ENCODE measurements at regions not wholly inside any gene's neighbourhood (a gene's known extent, or its start where the extent isn't known, plus 50 kb on each side); places are given as distances from the start of the nearest gene placed in this dataset.
"Not testable (repeated sequence)": the region's sequence is repeated elsewhere in the genome, so short reads cannot be mapped to it uniquely, and the experiment has no call there.

DNA sequence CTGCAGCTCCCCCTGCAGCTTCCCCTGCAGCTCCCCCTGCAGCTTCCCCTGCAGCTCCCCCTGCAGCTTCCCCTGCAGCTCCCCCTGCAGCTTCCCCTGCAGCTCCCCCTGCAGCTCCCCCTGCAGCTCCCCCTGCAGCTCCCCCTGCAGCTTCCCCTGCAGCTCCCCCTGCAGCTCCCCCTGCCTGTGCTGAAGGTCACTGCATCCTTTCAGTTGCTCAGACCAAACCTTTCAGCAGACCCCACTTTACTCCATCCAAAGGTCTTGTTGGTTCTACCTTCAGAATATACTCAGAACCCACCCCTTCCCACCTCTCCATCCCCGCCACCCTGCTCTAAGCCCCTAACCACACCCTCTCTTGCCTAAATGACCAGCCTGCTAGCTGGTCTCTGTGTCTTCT is 120.0 kb downstream of the TEX29 start:
- H3K79me2 ChIP-seq (ENCODE audit: insufficient read depth); H4K20me1 ChIP-seq (ENCODE audit: insufficient read depth); H3F3A ChIP-seq (replicated peaks; ENCODE audit: insufficient read depth); H3K9me3 ChIP-seq; POLR2A ChIA-PET; H3K9me2 ChIP-seq; H3K27me3 ChIP-seq (ENCODE audit: insufficient read depth); H2AFZ ChIP-seq (ENCODE audit: low read depth); H3K36me3 ChIP-seq (replicated peaks in 1 of 2; ENCODE audit: control insufficient read depth in 1 of 2, insufficient read depth in 2 of 2, low read length in 1 of 2); H3K9ac ChIP-seq; H3K4me3 ChIP-seq (ENCODE audit: low read depth in 2 of 2, low read length in 1 of 2); H3K4me1 ChIP-seq (ENCODE audit: control insufficient read depth in 1 of 2, insufficient read depth in 2 of 2, low read depth in 1 of 2, low read length in 1 of 2); DNase-seq; H3K27ac ChIP-seq (ENCODE audit: low read depth in 2 of 2, low read length in 1 of 2); H3K4me2 ChIP-seq: not testable (repeated sequence)
- TF ChIP-seq, protein P1, sequence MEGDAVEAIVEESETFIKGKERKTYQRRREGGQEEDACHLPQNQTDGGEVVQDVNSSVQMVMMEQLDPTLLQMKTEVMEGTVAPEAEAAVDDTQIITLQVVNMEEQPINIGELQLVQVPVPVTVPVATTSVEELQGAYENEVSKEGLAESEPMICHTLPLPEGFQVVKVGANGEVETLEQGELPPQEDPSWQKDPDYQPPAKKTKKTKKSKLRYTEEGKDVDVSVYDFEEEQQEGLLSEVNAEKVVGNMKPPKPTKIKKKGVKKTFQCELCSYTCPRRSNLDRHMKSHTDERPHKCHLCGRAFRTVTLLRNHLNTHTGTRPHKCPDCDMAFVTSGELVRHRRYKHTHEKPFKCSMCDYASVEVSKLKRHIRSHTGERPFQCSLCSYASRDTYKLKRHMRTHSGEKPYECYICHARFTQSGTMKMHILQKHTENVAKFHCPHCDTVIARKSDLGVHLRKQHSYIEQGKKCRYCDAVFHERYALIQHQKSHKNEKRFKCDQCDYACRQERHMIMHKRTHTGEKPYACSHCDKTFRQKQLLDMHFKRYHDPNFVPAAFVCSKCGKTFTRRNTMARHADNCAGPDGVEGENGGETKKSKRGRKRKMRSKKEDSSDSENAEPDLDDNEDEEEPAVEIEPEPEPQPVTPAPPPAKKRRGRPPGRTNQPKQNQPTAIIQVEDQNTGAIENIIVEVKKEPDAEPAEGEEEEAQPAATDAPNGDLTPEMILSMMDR (IDR thresholded peaks at IDR 0.05), result peak; percentile 44
- CTCF ChIA-PET, result interaction anchor here (0.6 to 2.3 kb wide), 6 partner anchors 12 to 413 kb away, joined by 3 to 11 read pairs (median 3); no protein-coding TSS in a partner anchor
- 0% methylated on average over 1 of the region's 1 CpG for WGBS (ENCODE audit: low lambda C conversion rate)

DNA sequence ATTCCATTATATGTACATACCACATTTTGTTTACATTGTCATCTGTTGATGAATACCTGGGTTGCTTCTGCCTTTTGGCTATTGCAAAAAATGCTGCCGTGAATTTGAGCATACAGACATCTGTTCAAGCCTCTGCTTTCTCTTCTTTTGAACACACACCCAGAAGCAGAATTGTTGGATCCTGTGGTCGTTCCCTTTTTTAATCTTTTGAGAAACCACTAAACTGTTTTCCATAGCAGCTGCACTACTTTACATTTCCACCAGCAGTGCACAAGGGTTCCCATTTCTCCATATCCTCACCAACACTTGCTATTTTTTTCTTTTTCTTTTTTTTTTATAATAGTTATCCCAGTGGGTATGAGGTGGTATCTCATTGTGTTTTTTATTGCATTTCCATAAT is 123.5 kb downstream of the TEX29 start:
- 2% methylated on average over 2 of the region's 2 CpGs for whole genome bisulfite sequencing (ENCODE audit: low lambda C conversion rate)
- no peak for DNase-seq
- H3K79me2 ChIP-seq (ENCODE audit: insufficient read depth), result no peaks in the 10 kb centered on the region
- H3K27me3 ChIP-seq (ENCODE audit: insufficient read depth), result no peaks in the 10 kb centered on the region
- H3K9me3 ChIP-seq, result no peaks in the 10 kb centered on the region
- no peaks in the 10 kb centered on the region for H3K9me2 ChIP-seq
- POLR2A ChIA-PET, result no interaction called here
- no peaks in the 10 kb centered on the region for H3K4me1 ChIP-seq (ENCODE audit: control insufficient read depth in 1 of 2, insufficient read depth in 2 of 2, low read depth in 1 of 2, low read length in 1 of 2)
- H3K4me3 ChIP-seq (ENCODE audit: low read depth in 2 of 2, low read length in 1 of 2), result no peak overlapping the region
- H3K9ac ChIP-seq, result no peak overlapping the region
- no peak overlapping the region for H3K27ac ChIP-seq (ENCODE audit: low read depth in 2 of 2, low read length in 1 of 2)
- H3F3A ChIP-seq (replicated peaks; ENCODE audit: insufficient read depth), result no peaks in the 10 kb centered on the region
- TF ChIP-seq GABPA (IDR thresholded peaks at IDR 0.05; ENCODE audit: low read depth), result no peak
- TF ChIP-seq JUND (IDR thresholded peaks at IDR 0.05), result no peak
- no peak for TF ChIP-seq YY1 (IDR thresholded peaks at IDR 0.05; ENCODE audit: low read depth)
- TF ChIP-seq GATA2 (CRISPR knock-in tag; IDR thresholded peaks at IDR 0.05), result no peak
- no peak for TF ChIP-seq NRF1 (IDR thresholded peaks at IDR 0.05; ENCODE audit: low read depth, low read length)
- TF ChIP-seq, protein P2, sequence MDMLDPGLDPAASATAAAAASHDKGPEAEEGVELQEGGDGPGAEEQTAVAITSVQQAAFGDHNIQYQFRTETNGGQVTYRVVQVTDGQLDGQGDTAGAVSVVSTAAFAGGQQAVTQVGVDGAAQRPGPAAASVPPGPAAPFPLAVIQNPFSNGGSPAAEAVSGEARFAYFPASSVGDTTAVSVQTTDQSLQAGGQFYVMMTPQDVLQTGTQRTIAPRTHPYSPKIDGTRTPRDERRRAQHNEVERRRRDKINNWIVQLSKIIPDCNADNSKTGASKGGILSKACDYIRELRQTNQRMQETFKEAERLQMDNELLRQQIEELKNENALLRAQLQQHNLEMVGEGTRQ (IDR thresholded peaks at IDR 0.05; ENCODE audit: borderline replicate concordance, low read depth, low read length), result no peak
- TF ChIP-seq TAF1 (IDR thresholded peaks at IDR 0.05; ENCODE audit: borderline replicate concordance, low read depth, low read length), result no peak
- TF ChIP-seq, protein P1 (IDR thresholded peaks at IDR 0.05), result no peak
- TF ChIP-seq, protein P3, sequence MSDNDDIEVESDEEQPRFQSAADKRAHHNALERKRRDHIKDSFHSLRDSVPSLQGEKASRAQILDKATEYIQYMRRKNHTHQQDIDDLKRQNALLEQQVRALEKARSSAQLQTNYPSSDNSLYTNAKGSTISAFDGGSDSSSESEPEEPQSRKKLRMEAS (IDR thresholded peaks at IDR 0.05; ENCODE audit: low read depth), result no peak
- TF ChIP-seq RCOR1 (IDR thresholded peaks at IDR 0.05; ENCODE audit: low read length), result no peak
- TF ChIP-seq NFIC (IDR thresholded peaks at IDR 0.05; ENCODE audit: borderline replicate concordance), result no peak
- no peak for TF ChIP-seq FOSL2 (IDR thresholded peaks at IDR 0.05; ENCODE audit: borderline replicate concordance, low read depth)
- TF ChIP-seq RXRA (IDR thresholded peaks at IDR 0.05; ENCODE audit: borderline replicate concordance, low read depth), result no peak
- TF ChIP-seq EZH2phosphoT487 (IDR thresholded peaks at IDR 0.05; ENCODE audit: borderline replicate concordance, low read depth), result no peak
- TF ChIP-seq TEAD4 (IDR thresholded peaks at IDR 0.05; ENCODE audit: borderline replicate concordance, insufficient read depth), result no peak
- TF ChIP-seq RAD21 (IDR thresholded peaks at IDR 0.05; ENCODE audit: low read length), result no peak
- TF ChIP-seq FOXJ3 (CRISPR knock-in tag; IDR thresholded peaks at IDR 0.05), result no peak
- TF ChIP-seq, protein P4, sequence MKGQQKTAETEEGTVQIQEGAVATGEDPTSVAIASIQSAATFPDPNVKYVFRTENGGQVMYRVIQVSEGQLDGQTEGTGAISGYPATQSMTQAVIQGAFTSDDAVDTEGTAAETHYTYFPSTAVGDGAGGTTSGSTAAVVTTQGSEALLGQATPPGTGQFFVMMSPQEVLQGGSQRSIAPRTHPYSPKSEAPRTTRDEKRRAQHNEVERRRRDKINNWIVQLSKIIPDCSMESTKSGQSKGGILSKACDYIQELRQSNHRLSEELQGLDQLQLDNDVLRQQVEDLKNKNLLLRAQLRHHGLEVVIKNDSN (IDR thresholded peaks at IDR 0.05; ENCODE audit: borderline replicate concordance, low read depth), result no peak
- no peak for TF ChIP-seq CHD2 (IDR thresholded peaks at IDR 0.05; ENCODE audit: low read length, partially characterized antibody)
- no peak for TF ChIP-seq MXI1 (IDR thresholded peaks at IDR 0.05; ENCODE audit: low read depth, low read length)
- no peaks in the 10 kb centered on the region for H3K36me3 ChIP-seq (replicated peaks in 1 of 2; ENCODE audit: control insufficient read depth in 1 of 2, insufficient read depth in 2 of 2, low read length in 1 of 2)
- CTCF ChIA-PET, result interaction anchor here (1.1 kb wide), 1 partner anchor 16 kb away, joined by 3 read pairs; no protein-coding TSS in a partner anchor
- H2AFZ ChIP-seq (ENCODE audit: low read depth), result no peak overlapping the region
- no peaks in the 10 kb centered on the region for H4K20me1 ChIP-seq (ENCODE audit: insufficient read depth)
- H3K4me2 ChIP-seq, result no peak overlapping the region

All from SK-N-SH (cell line).